RCC 7860 (cell line): ENCODE measurements at regions not wholly inside any gene's neighbourhood (a gene's known extent, or its start where the extent isn't known, plus 50 kb on each side); places are given as distances from the start of the nearest gene placed in this dataset.
"Not testable (repeated sequence)": the region's sequence is repeated elsewhere in the genome, so short reads cannot be mapped to it uniquely, and the experiment has no call there.

Experiments
- DNase-seq: peaks from one replicate; pipeline ENCODE4 v3.0.0-alpha.2; 2015; ENCODE audit warnings: low spot score
- FAIRE-seq: peaks from 2 replicates; lab custom pipeline; 2012; peaks lifted over from hg19 to GRCh38; lab: Jason Lieb, UNC

- DNase-seq (no peak), FAIRE-seq (no peak)
Measured at GRCh38 chr4:43410636-43411035, 518.1 kb downstream of the GRXCR1 start.

DNA sequence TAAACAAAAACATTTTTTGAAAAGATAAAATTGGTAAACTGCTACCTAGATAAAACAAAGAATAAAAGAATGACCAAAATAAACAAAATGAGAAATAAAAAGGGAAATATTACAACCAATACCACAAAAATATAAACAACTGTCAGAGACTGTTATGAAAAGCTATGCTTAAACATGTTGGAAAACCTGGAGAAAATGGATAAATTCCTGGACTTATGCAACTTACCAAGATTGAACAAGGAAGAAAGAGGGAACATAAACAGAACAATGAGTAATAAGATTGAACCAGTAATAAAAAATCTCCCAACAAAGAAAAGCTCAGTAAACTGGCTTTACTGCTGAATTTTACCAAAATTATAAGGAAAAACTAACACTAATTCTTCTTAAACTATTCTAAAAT is 518.7 kb downstream of the GRXCR1 start:
- FAIRE-seq: no peak
- DNase-seq: no peak

- FAIRE-seq: no peak
- no peak for DNase-seq
Measured at GRCh38 chr4:43423276-43423675, 530.8 kb downstream of the GRXCR1 start.

- FAIRE-seq (no peak), DNase-seq (no peak)
Measured at GRCh38 chr4:43425206-43425605, 532.7 kb downstream of the GRXCR1 start.

GRCh38 chr4:43435291-43435690 is 542.8 kb downstream of the GRXCR1 start:
- FAIRE-seq (no peak), DNase-seq (no peak)

DNA sequence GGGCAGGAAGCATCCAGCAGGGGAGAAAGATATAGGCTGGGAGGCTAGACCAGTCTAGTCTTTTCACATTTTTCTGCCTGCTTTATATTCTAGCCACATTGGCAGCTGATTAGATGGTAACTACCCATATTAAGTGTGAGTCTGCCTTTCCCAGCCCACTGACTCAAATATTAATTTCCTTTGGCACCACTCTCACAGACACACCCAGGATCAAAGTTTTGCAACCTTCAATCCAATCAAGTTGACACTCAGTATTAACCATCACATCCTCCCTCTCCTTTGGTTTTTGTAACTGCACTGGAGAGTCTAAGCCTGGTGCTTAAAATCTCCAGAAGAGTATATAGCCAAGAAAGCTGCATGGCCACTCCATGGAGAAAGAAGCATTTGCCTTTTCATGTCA is 560.4 kb downstream of the GRXCR1 start:
- DNase-seq: no peak
- FAIRE-seq: no peak

- peak; percentile 14 for DNase-seq
- FAIRE-seq: no peak
Measured at GRCh38 chr4:43456383-43456782, 563.9 kb downstream of the GRXCR1 start.

DNA sequence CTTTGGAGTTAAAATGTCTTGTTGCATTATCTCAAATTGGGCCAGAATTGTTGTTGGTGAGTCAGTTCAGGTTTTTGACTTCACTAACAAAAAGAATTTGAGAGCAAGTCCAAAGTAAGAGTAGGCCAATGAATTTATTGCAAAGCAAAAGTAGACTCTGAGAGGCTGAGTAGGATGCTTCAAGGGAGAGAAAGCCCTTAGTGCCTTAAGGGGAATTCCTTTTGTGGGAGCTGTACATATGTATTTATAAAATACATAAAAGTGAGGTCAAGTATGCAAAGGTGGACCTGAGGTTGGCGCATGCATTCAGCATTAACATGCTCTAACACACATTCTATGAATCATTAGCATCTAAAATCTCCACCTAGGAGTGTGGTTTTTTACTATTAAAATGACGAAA is 565.4 kb downstream of the GRXCR1 start:
- DNase-seq (no peak), FAIRE-seq (no peak)

DNA sequence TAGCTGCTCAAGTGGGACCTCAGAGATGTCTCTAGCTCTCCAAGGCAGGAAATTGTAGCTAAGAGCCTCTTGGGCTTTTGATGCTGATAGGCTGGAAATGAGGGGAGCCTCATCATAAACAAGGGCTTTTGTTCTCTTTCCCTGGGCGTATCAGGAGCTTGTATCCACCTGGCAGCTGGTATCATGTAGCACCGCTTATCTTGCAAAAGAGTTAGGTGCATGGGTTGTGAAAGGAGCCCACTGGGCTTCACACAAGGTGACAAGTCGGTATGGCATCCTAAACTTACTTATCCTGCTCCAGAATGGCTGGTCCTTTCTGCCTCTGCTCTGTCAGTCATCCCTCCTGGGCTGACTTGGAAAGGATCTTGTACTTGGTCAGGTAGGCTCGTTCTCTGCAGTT is 565.8 kb downstream of the GRXCR1 start:
- FAIRE-seq (no peak), DNase-seq (no peak)

DNA sequence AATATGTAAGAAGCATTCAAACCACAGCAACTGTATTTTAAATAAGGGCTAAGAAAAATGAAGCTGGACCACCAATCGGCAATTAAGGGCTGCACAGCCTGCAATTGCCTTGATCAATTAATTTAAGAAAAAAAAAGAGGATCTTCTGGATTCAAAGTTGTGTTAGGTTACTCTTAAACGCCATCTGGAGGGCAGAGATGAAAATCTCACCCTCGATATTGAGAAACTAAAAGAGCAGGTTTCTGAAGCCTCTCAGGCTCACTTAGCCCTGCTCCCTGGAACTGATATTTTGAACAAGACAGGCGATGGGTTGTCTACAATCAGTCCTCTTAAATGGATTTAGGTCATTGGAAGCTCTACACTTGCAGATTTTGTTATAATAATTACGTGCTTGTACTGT is 579.4 kb downstream of the GRXCR1 start:
- DNase-seq: no peak
- FAIRE-seq: no peak

DNA sequence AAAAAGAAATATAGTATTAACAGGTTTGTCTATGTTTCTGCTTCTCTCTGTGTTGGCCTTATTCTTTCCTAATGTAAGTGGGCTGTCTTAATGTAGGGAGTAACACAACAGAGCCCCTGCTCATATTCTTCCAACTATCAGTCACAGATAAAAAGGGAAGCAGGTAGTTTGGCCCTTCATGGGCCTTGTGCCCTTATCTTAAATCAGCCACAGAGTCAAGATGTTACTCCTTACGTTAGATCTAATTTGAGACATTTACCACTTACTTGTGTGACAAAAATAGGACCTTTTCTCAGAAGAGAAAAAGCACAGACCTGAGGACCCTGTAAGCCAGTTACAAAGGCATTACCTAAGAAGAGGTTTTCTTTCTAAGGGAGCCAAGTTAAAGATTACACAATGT is 589.0 kb downstream of the GRXCR1 start:
- DNase-seq (no peak), FAIRE-seq (no peak)

GRCh38 chr4:43485196-43485595 is 592.7 kb downstream of the GRXCR1 start:
- no peak for FAIRE-seq
- no peak for DNase-seq

DNA sequence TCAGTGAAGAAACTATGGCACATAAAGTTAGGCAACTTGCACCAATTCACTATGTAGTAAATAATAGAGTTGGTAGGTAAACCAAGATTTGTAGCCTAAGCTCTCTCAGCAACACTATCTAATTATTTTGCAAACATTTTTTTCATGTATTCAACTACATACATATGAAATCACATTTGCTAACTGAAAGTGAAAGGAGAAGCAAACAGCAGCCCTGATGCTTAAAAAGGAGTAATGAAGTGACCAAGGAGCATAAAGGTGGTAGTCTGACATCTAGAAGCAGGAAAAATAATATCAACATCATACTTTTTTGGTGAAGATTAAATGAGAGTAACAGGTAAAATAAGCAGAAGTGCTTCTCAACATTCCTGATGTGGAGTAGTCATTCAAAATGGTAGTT is 603.7 kb downstream of the GRXCR1 start:
- DNase-seq: no peak
- FAIRE-seq: no peak

DNA sequence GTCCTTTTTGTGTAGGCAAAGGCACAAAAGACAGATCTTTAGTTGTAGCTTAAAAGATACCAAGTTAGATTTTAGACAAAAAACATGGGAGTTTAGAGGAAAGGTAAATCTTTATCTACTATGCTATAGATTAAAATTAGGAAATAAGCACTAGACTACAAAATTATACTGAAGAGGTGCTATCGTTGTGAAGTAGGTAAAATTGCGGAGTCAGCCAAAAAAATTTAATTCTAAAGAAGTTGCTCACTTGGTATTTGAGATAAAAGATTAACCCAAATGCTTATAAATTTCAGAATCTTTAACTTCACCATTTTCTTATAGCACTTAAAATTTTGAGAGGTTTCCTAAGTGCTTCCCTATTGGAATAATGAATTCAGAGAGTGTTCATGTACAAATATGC is 604.1 kb downstream of the GRXCR1 start:
- no peak for FAIRE-seq
- no peak for DNase-seq

DNA sequence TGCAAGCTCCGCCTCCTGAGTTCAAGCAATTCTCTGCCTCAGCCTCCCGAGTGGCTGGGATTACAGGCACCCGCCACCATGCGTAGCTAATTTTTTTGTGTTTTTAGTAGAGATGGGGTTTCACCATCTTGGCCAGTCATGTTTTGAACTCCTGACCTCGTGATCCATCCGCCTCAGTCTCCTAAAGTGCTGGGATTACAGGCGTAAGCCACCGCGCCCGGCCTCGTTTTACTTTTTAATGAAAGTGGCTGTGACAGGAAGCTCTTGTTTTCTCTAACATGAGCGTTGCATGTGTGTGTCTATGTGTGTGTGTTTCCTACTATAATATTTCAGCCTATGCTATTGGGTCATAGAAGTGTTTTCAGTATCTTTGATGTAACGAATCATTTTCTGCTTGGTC is 613.3 kb downstream of the GRXCR1 start:
- not testable (repeated sequence) for DNase-seq, FAIRE-seq

- FAIRE-seq: no peak
- DNase-seq: no peak
Measured at GRCh38 chr4:43512253-43512652, 619.7 kb downstream of the GRXCR1 start.

DNA sequence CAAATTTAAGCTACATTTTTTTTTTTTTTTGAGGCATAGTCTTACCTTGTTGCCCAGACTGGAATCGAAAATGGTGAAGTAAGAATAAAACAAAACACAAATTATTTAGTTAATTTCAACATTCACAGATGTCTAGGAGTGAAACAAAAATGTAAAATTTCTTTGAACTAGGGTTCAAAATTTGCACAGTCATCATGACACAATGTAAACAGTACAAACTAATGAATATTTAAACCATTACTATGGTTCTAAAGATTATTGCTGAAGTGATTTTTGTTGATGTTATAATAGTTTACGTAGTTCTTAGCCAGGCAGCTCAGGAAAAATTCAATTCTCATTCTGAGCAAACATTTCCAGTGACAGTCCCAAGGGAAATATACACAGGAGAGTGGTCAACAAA is 633.1 kb downstream of the GRXCR1 start:
- no peak for DNase-seq
- FAIRE-seq: no peak

GRCh38 chr4:43547561-43547960 is 655.0 kb downstream of the GRXCR1 start:
- no peak for FAIRE-seq
- DNase-seq: no peak

GRCh38 chr4:43550981-43551627 is 658.6 kb downstream of the GRXCR1 start:
- FAIRE-seq (no peak), DNase-seq (no peak)

GRCh38 chr4:43556262-43556661 is 663.7 kb downstream of the GRXCR1 start:
- FAIRE-seq (no peak), DNase-seq (no peak)

DNA sequence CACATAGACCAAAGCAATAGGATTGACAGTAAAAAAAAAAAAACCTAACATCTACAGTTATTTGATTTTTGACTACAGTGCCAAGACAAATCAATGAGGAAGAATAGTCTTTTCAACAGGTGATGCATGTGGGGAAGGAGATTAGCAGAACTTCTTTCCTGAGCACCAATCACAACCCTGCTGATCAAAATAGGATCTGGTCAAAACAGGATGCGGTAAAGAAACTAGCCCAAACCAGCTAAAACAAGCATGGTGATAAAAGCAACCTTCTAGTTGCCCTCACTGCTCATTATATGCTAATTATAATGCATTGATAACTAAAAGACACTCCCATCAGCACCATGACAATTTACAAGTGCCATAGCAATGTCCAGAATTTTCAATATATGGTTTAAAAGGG is 667.5 kb downstream of the GRXCR1 start:
- FAIRE-seq (no peak), DNase-seq (no peak)

DNA sequence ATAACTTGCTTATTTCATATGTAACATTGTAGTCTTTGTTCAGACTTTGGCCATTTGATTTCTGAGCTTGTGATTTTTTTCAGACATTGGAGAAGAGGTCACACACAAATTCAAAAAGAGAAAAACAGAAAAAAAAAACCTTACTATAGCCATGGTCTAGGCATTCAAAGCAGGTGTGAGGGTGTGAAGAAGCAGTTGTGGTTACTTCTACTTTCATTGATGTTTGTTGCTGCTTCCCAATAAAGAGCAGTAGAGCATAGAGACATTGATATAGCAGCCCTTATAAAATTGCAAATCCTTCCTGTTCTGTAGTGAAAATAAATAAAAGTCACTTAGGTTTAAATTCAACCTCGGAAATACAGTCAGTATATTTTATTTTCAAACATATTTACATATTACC is 671.6 kb downstream of the GRXCR1 start:
- FAIRE-seq: no peak
- no peak for DNase-seq

GRCh38 chr4:43564591-43564990 is 672.1 kb downstream of the GRXCR1 start:
- FAIRE-seq: no peak
- no peak for DNase-seq
